HG03378 (cell line): ENCODE measurements at regions not wholly inside any gene's neighbourhood (a gene's known extent, or its start where the extent isn't known, plus 50 kb on each side); places are given as distances from the start of the nearest gene placed in this dataset.

ENCODE experiments used
- ATAC-seq: cut with Tn5 transposase; IDR thresholded peaks from one replicate; pipeline ENCODE4 v1.9.1; 2021; ENCODE audit warnings: mild to moderate bottlenecking, moderate library complexity; ENCODE audit not compliant: unreplicated experiment

GRCh38 chr1:79842811-79843210 is 836.3 kb upstream of the ADGRL4 start:
- ATAC-seq, result no peak

- ATAC-seq, result no peak
These were observed 833.4 kb upstream of the ADGRL4 start for GRCh38 chr1:79839882-79840281.

- ATAC-seq, result no peak
These were observed 820.9 kb upstream of the ADGRL4 start for GRCh38 chr1:79827446-79827845.

GRCh38 chr1:79825551-79825950 is 819.0 kb upstream of the ADGRL4 start:
- ATAC-seq, result no peak

GRCh38 chr1:79822053-79822452 is 815.5 kb upstream of the ADGRL4 start:
- no peak for ATAC-seq

- ATAC-seq, result no peak
These were observed 812.6 kb upstream of the ADGRL4 start for GRCh38 chr1:79819140-79819539.

GRCh38 chr1:79817031-79817560 is 810.6 kb upstream of the ADGRL4 start:
- ATAC-seq, result no peak

- ATAC-seq, result no peak
These were observed 808.6 kb upstream of the ADGRL4 start for GRCh38 chr1:79815115-79815514.

- ATAC-seq, result no peak
These were observed 804.6 kb upstream of the ADGRL4 start for GRCh38 chr1:79811173-79811572.

- no peak for ATAC-seq
These were observed 802.4 kb upstream of the ADGRL4 start for GRCh38 chr1:79808816-79809475.

- ATAC-seq, result no peak
These were observed 801.3 kb upstream of the ADGRL4 start for GRCh38 chr1:79807816-79808215.

GRCh38 chr1:79797487-79797886 is 791.0 kb upstream of the ADGRL4 start:
- ATAC-seq, result no peak

- ATAC-seq, result no peak
These were observed 789.9 kb upstream of the ADGRL4 start for GRCh38 chr1:79796434-79796833.

GRCh38 chr1:79792219-79792930 is 785.8 kb upstream of the ADGRL4 start:
- ATAC-seq, result no peak

GRCh38 chr1:79791488-79792218 is 785.1 kb upstream of the ADGRL4 start:
- ATAC-seq, result no peak

GRCh38 chr1:79790950-79791349 is 784.4 kb upstream of the ADGRL4 start:
- ATAC-seq, result no peak

GRCh38 chr1:79787631-79788030 is 781.1 kb upstream of the ADGRL4 start:
- ATAC-seq, result no peak

- no peak for ATAC-seq
These were observed 779.4 kb upstream of the ADGRL4 start for GRCh38 chr1:79785964-79786363.

GRCh38 chr1:79785561-79785960 is 779.0 kb upstream of the ADGRL4 start:
- no peak for ATAC-seq

- ATAC-seq, result no peak
These were observed 774.7 kb upstream of the ADGRL4 start for GRCh38 chr1:79781261-79781660.

- peak; percentile 100 for ATAC-seq
These were observed 771.1 kb upstream of the ADGRL4 start for GRCh38 chr1:79777481-79778219.
